DOHH2 (cell line): ENCODE measurements at regions not wholly inside any gene's neighbourhood (a gene's known extent, or its start where the extent isn't known, plus 50 kb on each side); places are given as distances from the start of the nearest gene placed in this dataset.

Source experiments
- H3F3A ChIP-seq: fragments of 200-600 bp; sonication (generic), shearing (Covaris generic); 2 replicates; pipeline ENCODE4 v1.6.0; 2016; ENCODE audit warnings: antibody characterized with exemption, mild to moderate bottlenecking; ENCODE audit not compliant: control insufficient read depth, insufficient read depth
- H3K27ac ChIP-seq: fragments of 200-600 bp; sonication (generic); 2 replicates; pipeline ENCODE4 v1.5.1; 2014; ENCODE audit warnings: low read depth, mild to moderate bottlenecking, low read length, moderate library complexity
- H3K27me3 ChIP-seq: fragments of 200-600 bp; sonication (generic); 2 replicates; pipeline ENCODE4 v1.6.1; 2014; ENCODE audit warnings: mild to moderate bottlenecking, low read length, mixed read lengths; ENCODE audit not compliant: control insufficient read depth
- H3K36me3 ChIP-seq: fragments of 200-600 bp; sonication (generic); 2 replicates; pipeline ENCODE4 v1.6.1; 2014; ENCODE audit warnings: mild to moderate bottlenecking, low read length, moderate library complexity, mixed read lengths; ENCODE audit not compliant: control insufficient read depth
- H3K4me1 ChIP-seq: fragments of 200-600 bp; sonication (generic); 2 replicates; pipeline ENCODE4 v1.6.1; 2014; ENCODE audit warnings: mild to moderate bottlenecking, low read length, mixed read lengths; ENCODE audit not compliant: control insufficient read depth
- H3K4me2 ChIP-seq: fragments of 200-600 bp; sonication (generic); 2 replicates; pipeline ENCODE4 v1.6.0; 2014; ENCODE audit warnings: mild to moderate bottlenecking, low read length, moderate library complexity
- H3K4me3 ChIP-seq: fragments of 200-600 bp; sonication (generic); 2 replicates; pipeline ENCODE4 v1.5.1; 2014; ENCODE audit warnings: mild to moderate bottlenecking, low read length, mixed read lengths
- H3K79me2 ChIP-seq: fragments of 200-600 bp; sonication (generic); 2 replicates; pipeline ENCODE4 v1.6.1; 2014; ENCODE audit warnings: mild to moderate bottlenecking, low read length, mixed read lengths; ENCODE audit not compliant: control insufficient read depth
- H3K9me2 ChIP-seq: fragments of 200-600 bp; sonication (generic); replicated peaks from 2 replicates; pipeline ENCODE4 v1.6.1; 2014; ENCODE audit warnings: mild to moderate bottlenecking, low read length, mixed read lengths; ENCODE audit not compliant: control insufficient read depth
- H3K9me3 ChIP-seq: fragments of 200-600 bp; sonication (generic); 2 replicates; pipeline ENCODE4 v1.6.1; 2014; ENCODE audit warnings: antibody characterized with exemption, low read length, mixed read lengths; ENCODE audit not compliant: control insufficient read depth, insufficient read depth
- H4K20me1 ChIP-seq: fragments of 200-600 bp; sonication (generic); 2 replicates; pipeline ENCODE4 v1.6.0; 2014; ENCODE audit warnings: low read depth, mild to moderate bottlenecking, antibody characterized with exemption, low read length, moderate library complexity; ENCODE audit not compliant: control insufficient read depth, insufficient read depth
- CTCF ChIP-seq: fragments of 200-600 bp; sonication (generic); IDR thresholded peaks from one replicate; pipeline ENCODE4 v1.5.1; 2014; ENCODE audit warnings: antibody characterized with exemption, mild to moderate bottlenecking, low read depth, low read length; ENCODE audit not compliant: poor library complexity, severe bottlenecking
- EZH2phosphoT487 ChIP-seq: fragments of 200-600 bp; sonication (generic); IDR thresholded peaks from 2 replicates; pipeline ENCODE4 v1.6.1; 2017; ENCODE audit warnings: borderline replicate concordance, mild to moderate bottlenecking, antibody characterized with exemption, low read length, moderate library complexity, mixed read lengths

GRCh38 chr21:43304621-43305335, 122.2 kb downstream of the SIK1 start:
- no peaks in the 10 kb centered on the region for H3K36me3 ChIP-seq

DNA sequence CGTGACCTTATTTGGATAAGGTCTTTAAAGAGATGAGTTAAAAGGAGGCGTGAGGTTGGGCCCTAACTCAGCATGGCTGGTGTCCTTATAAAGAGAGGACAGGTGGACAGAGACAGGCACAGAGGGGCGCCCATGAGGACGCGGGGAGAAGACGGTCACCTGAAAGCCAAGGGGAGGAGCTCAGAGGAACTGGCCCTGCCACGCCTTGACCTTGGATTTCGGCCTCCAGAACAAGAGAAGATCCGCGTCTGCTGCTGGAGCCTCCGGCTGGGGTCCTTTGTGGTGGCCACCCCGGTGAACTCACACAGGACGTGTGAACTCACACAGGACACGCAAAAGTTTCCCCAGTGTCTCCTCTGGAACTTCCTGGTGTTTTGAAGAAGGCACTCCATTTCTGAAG, 122.7 kb downstream of the SIK1 start:
- H4K20me1 ChIP-seq = no peaks in the 10 kb centered on the region
- H3K79me2 ChIP-seq = no peaks in the 10 kb centered on the region
- no peaks in the 10 kb centered on the region for H3K9me2 ChIP-seq
- H3K4me3 ChIP-seq = no peak overlapping the region
- H3K4me1 ChIP-seq = peaks cover 20% of the 10 kb centered on the region
- no peak overlapping the region for H3K27ac ChIP-seq
- H3F3A ChIP-seq = no peaks in the 10 kb centered on the region
- no peaks in the 10 kb centered on the region for H3K27me3 ChIP-seq
- H3K9me3 ChIP-seq = no peaks in the 10 kb centered on the region
- TF ChIP-seq CTCF (no peak), EZH2phosphoT487 (no peak)
- H3K4me2 ChIP-seq = peak overlapping the region; percentile 56
- no peaks in the 10 kb centered on the region for H3K36me3 ChIP-seq

More at GRCh38 chr21:43304621-43305335, 122.2 kb downstream of the SIK1 start:
- Histone ChIP-seq H4K20me1 (no peaks in the 10 kb centered on the region), H3K27me3 (no peaks in the 10 kb centered on the region), H3K9me3 (no peaks in the 10 kb centered on the region), H3K4me3 (no peak overlapping the region), H3K79me2 (no peaks in the 10 kb centered on the region), H3K27ac (no peak overlapping the region), H3F3A (no peaks in the 10 kb centered on the region), H3K9me2 (no peaks in the 10 kb centered on the region), H3K4me2 (no peak overlapping the region), H3K4me1 (peaks cover 23% of the 10 kb centered on the region)
- TF ChIP-seq EZH2phosphoT487 (no peak), CTCF (no peak)

- Histone ChIP-seq H3K9me3 (no peaks in the 10 kb centered on the region), H4K20me1 (no peaks in the 10 kb centered on the region), H3K36me3 (no peaks in the 10 kb centered on the region), H3K4me1 (peaks cover 20% of the 10 kb centered on the region), H3K9me2 (no peaks in the 10 kb centered on the region), H3K79me2 (no peaks in the 10 kb centered on the region), H3K27me3 (no peaks in the 10 kb centered on the region), H3K4me3 (no peak overlapping the region; the same call in 1 of the 2 replicates), H3F3A (no peaks in the 10 kb centered on the region), H3K27ac (no peak overlapping the region), H3K4me2 (peak overlapping the region; percentile 56)
- TF ChIP-seq CTCF (no peak), EZH2phosphoT487 (no peak)
These were observed 123.4 kb downstream of the SIK1 start for GRCh38 chr21:43303275-43304178.
